Adrenal gland (tissue), 5 donors: ENCODE measurements at regions not wholly inside any gene's neighbourhood (a gene's known extent, or its start where the extent isn't known, plus 50 kb on each side); places are given as distances from the start of the nearest gene placed in this dataset.

Experiments used
- POLR2A ChIP-seq, 2 donors: fragments of 450-650 bp; IDR thresholded peaks; one replicate each; pipeline ENCODE4 v1.6.1; 2017; ENCODE audit warnings: antibody characterized with exemption in 2 of 2, mild to moderate bottlenecking in 2 of 2, moderate library complexity in 1 of 2
- TF ChIP-seq, protein P1 (sequence below), 6 experiments: fragments of 450-650 bp in 4 of 6; fragments of 200-600 bp in 2 of 6; sonication (generic) in 1 of 6; IDR thresholded peaks; 1 replicate in 5 of 6; 2 replicates in 1 of 6; pipeline versions ENCODE4 v1.5.1 to v1.8.0; 2016 to 2021; ENCODE audit warnings: antibody characterized with exemption in 6 of 6, mild to moderate bottlenecking in 2 of 6, moderate library complexity in 1 of 6
- donor health status: DM: no; HTN: no; CAD: no.

DNA sequence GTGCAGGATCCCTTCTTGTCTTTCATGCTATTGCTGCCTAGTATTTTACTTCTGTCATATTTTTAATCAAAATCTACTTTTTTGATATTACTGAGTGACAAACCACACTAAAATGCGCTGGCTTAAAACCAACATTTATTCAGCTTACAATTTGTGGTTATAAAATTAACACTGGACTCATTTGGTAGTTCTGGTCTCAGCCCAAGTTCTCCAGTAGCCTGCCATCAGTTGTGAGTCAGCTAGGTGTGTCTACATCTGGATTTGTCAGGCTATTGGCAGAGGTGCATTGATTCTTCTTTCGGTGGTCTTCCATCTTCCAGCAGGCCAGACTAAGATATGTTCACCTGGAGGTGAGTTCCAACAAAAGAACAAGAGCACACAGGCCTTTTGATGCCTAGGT lies 765.1 kb upstream of the FBXO33 start:
- no peak for TF ChIP-seq POLR2A (IDR thresholded peaks at IDR 0.05)
- TF ChIP-seq, protein P1, sequence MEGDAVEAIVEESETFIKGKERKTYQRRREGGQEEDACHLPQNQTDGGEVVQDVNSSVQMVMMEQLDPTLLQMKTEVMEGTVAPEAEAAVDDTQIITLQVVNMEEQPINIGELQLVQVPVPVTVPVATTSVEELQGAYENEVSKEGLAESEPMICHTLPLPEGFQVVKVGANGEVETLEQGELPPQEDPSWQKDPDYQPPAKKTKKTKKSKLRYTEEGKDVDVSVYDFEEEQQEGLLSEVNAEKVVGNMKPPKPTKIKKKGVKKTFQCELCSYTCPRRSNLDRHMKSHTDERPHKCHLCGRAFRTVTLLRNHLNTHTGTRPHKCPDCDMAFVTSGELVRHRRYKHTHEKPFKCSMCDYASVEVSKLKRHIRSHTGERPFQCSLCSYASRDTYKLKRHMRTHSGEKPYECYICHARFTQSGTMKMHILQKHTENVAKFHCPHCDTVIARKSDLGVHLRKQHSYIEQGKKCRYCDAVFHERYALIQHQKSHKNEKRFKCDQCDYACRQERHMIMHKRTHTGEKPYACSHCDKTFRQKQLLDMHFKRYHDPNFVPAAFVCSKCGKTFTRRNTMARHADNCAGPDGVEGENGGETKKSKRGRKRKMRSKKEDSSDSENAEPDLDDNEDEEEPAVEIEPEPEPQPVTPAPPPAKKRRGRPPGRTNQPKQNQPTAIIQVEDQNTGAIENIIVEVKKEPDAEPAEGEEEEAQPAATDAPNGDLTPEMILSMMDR (IDR thresholded peaks at IDR 0.05), result no peak
